Stimulated activated CD8-positive, alpha-beta memory T cell treated with anti-CD3 and anti-CD28 coated beads, Interleukin-15, amount 100 ng/mL, for 48 hours (primary cell): ENCODE measurements at regions not wholly inside any gene's neighbourhood (a gene's known extent, or its start where the extent isn't known, plus 50 kb on each side); places are given as distances from the start of the nearest gene placed in this dataset.

Experiments used
- DNase-seq, 2 donors: peaks; one replicate each; pipeline ENCODE4 v3.0.0-alpha.2; 2020; ENCODE audit warnings: low read depth in 2 of 2

GRCh38 chr15:29323557-29323956 is 53.9 kb upstream of the NSMCE3 start:
- no peak for DNase-seq

- no peak for DNase-seq
Measured at GRCh38 chr15:29322415-29322814, 52.8 kb upstream of the NSMCE3 start.

- DNase-seq, result no peak
Measured at GRCh38 chr15:29320420-29320819, 50.8 kb upstream of the NSMCE3 start.

GRCh38 chr15:29319823-29320222 is 50.2 kb upstream of the NSMCE3 start:
- DNase-seq, result no peak
